ENCODE measurements at regions not wholly inside any gene's neighbourhood (a gene's known extent, or its start where the extent isn't known, plus 50 kb on each side); places are given as distances from the start of the nearest gene placed in this dataset.

GRCh38 chr2:14923820-14924580 is 291.5 kb downstream of the LRATD1 start:
- DNase-seq: no peak

GRCh38 chr2:14925471-14925870 is 293.0 kb downstream of the LRATD1 start:
- no peak for DNase-seq

DNA sequence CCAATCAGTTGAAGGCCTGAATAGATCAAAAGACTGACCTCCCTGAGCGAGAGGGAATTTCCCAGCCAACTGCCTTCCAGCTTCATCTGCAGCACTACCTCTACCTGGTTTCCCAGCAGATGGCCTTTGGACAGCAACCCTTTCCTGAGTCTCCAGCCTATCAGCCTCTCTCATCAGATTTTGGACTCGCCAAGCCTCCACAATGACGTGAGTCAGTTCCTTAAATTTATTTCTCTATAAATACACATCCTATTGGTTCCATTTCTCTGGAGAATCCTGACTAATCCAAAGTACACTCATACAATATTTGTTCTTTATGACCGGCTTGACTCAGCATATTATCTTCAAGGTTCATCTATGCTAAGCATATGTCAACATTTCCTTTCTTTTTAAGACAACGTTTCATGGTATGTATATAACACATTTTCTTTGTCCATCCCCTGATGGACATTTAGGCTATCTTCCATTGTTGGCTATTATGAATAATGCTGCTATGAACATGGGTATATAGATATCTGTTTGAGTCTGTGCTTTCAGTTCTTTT is 294.6 kb downstream of the LRATD1 start:
- no peak for DNase-seq

GRCh38 chr2:14928056-14928455 is 295.5 kb downstream of the LRATD1 start:
- DNase-seq: no peak

- no peak for DNase-seq
These were observed 297.9 kb downstream of the LRATD1 start for GRCh38 chr2:14930441-14930840.

GRCh38 chr2:14932285-14932684 is 299.8 kb downstream of the LRATD1 start:
- DNase-seq: no peak

DNA sequence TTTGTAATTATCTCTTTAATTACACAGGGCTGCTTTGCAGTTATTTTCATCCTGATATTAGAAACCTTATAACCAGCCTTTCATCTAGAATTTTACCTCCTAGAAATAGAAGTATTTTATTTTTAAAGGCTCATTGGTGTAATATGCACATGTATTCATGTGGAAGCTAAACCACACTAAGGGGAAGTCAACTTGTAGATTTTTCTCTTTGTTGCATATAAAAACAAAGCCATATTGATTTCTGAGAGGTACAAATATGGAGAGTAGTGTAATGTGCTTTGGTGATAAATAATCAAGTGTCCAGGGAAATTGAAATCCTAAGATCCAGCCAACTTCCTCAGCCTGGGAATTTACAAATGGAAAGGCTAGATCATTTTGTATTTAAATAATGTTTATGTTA is 301.2 kb downstream of the LRATD1 start:
- no peak for DNase-seq

DNA sequence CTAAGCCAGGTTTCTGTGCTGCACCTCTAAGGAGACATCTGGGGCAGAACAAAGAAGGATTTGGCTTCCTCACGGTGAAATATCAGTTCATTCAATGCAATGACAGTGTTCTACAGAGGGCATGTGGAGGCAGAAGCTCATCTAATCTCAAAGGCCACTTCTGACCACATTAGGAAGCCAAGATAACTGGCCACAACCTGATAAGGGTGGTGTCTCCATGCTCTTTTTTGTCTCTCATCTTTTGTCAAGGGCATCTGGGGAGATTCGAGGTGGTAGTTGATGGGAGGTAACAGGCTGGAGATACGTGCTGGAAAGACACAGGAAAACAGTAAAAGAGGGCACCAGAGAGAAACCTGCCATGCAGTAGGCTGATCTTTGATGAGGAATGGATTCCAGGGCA is 303.9 kb downstream of the LRATD1 start:
- no peak for DNase-seq

- DNase-seq: no peak
These were observed 304.8 kb downstream of the LRATD1 start for GRCh38 chr2:14937336-14937735.

DNA sequence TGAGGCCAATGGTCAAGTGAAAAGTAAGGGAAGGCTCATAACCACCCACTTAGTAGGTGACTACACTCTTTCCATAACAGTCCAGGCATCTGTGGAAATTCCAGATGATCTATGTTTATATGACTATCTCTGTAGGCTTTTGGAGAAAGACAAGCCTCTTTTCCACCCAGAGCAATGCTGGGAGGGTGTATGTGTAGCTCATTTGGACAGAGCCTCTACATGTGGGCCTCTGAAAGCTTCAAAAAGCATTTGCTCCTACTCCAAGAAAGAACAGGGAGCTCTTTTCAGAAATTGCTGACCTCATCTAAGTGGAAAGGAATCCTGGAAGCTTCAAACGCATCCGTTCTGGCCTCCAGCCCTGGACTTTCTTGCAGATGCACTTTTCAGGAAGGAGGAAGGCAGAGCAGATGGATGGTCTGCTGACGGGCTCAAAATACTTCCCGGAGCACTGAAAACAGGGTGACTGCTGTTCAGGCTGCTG is 308.7 kb downstream of the LRATD1 start:
- no peak for DNase-seq

DNA sequence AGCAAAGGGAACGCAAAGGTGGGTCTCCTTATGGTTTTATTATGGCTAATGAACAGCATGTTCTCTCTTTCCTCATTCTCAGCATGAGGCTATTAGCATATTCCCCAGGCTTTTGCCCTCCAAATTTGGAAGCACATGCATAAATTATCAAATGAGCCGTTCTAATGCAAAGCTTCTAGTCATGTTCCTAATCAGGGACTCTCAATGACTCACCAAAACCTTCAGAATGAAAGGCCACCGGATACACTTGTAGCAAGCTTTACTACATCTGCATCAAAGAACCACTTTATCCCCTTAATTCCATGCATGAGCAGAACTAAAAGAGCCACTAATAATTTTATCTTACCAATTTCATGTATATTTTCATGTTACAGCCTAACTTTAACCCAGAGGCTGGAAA is 310.5 kb downstream of the LRATD1 start:
- no peak for DNase-seq

GRCh38 chr2:14944562-14945346 is 312.2 kb downstream of the LRATD1 start:
- no peak for DNase-seq

DNA sequence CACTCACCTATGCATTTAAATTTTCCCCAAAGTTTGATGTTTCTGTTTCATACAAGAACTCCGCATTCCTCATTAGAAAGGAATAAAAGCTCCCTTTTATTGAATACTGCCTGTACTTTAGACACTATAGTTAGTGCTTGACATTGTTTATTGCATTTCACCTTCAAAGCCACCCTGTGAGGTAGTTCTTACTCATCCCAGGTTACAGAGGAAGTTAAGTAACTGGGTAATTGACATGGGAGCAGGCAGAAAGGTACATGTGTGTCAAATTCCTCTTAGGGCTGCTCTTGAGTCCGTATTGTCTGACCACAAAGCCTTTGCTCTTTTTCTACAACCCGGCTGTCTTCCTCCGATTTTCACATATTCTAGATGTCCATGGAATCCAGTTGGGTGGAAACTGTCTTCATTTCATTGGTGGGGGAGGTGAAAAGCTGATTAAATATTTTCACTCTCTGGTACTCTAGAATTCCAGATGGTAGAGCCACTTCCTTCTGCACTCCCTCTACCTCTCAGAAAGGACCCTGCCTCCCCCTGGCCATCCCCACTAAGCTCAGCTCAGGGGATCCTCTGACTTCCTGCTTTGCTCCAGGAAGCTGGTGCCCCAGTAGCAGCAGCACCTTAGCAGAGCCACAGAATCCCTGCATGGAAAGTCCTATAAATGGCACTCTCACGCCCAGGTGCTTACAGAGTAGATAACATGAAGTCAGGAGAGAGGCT is 319.2 kb downstream of the LRATD1 start:
- no peak for DNase-seq

DNA sequence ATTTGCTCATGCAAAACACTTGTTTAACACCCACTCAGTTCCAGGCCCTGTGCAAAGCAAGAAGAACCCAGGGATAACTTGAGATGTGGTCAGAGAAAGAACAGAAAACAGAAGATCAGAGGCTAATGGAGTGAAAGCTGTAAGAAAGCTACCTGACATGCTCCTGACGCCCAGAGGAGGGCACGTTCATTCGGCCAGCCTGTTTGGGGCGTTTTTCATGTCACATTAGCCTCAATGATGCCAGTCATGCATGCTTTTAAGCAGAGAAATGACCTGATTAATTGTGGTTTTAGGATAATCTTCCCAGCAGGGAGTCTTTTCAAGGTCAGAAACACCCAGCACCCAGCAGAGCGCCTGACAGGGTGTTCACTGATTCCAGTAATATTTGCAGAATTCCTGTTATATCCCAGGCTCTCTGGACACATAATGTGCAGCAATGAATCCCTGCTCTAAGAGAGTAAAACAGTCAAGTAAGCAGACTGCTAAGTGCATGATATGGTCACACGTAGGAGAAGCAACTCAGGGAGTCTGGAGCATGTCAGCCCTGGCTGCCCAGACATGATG is 320.0 kb downstream of the LRATD1 start:
- DNase-seq: no peak

GRCh38 chr2:14960686-14961324 is 328.3 kb downstream of the LRATD1 start:
- DNase-seq: no peak

- DNase-seq: no peak
These were observed 335.2 kb downstream of the LRATD1 start for GRCh38 chr2:14967729-14968128.

DNA sequence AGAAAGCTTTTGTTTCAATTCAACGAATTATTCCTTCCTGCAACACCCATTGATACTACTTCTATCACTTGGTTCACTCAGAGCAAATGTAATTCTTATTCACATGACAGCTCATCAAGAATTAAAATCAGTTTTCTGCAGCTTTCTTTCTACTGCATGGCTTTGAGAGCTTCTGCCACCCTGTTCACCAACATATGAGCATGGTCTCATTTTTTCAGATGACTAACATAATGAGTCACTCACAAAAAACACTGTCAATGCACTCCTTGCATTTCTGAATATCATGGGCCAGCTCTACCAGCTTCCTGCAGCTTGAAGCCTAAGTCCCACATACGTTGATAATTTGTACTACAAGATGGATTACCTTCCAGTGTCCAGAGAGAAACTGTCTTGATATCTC is 342.9 kb downstream of the LRATD1 start:
- DNase-seq: no peak

DNA sequence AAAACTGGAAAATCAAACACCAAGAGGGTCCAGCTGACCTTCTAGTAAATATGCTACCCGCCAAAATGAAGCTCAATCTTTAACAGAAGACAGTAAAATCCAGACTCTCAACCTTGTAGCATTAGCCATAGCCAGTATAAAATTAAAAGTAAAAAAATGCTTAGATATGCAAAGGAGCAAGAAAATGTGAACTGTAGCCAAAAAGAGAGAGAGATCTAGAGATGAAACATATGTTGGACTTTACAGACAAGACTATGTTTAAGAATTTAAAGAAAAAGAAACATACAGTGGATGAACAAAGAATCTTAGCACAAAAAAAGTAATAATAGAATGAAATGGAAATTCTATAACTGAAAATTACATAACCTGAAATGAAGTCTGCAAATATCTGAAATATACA is 344.5 kb downstream of the LRATD1 start:
- no peak for DNase-seq

GRCh38 chr2:14978845-14979244 is 346.3 kb downstream of the LRATD1 start:
- no peak for DNase-seq

DNA sequence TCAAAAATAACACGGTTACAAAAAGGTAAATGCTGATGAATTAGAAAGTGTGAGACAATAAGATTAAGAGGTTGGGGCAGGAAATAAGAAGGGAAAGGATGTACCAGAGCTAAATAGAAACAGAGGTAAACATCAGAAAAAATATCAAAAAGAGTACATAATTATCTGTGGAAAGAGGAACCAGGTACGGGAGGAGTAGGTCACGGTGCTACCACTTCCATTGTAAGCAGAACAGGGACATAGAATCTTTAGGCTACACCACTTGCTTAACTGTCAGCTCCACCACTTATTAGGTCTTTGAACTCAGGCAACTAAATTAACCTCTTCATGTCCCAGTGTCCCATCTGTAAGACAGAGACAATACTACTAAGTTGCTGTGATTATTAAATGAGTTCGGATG is 350.3 kb downstream of the LRATD1 start:
- DNase-seq: no peak

DNA sequence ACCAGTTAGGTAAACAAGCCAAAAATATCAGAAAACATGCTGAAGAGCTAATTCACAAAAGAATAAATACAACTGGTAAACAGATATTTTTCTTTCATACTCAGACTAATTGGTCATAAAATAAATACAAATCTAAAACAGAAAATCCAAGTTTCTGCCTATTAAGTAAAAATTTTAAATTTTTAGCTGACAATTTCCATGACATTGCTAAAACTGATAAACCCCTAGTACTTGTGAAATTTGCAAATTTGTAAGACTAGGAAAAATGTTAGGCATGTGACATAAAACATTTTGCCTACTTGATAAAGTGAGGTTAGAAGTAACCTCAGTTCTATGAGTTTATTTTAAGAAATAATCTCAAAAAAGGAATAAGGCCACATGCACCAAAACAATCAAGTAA is 356.1 kb downstream of the LRATD1 start:
- DNase-seq: no peak

GRCh38 chr2:14991723-14992122 is 359.2 kb downstream of the LRATD1 start:
- DNase-seq: no peak

DNA sequence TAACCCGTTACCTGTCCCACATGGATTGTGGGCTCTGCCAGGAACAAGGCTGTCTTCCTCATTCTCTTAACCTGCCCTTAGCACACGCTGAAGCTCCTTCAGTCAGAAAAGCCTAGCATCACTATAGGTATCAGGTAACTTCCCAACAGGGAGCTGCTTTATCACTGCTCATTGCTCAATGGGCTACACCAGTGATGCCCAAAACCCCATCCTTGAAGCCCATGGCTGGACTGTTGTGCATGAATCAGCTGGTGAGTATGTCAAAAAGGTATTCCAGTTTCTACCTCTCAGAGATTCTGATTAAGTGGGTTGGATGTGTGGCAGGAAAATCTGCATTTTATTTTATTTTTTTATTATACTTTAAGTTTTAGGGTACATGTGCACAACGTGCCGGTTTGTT is 362.2 kb downstream of the LRATD1 start:
- DNase-seq: no peak

Measured in stimulated activated CD8-positive, alpha-beta memory T cell treated with anti-CD3 and anti-CD28 coated beads, Interleukin-4, amount 100 ng/mL, for 48 hours (primary cell).